ENCODE measurements at regions not wholly inside any gene's neighbourhood (a gene's known extent, or its start where the extent isn't known, plus 50 kb on each side); places are given as distances from the start of the nearest gene placed in this dataset.

- CTCF ChIA-PET, result interaction anchor here (1.1 to 1.6 kb wide), 2 partner anchors 112 to 262 kb away, joined by 3 to 5 read pairs; no protein-coding TSS in a partner anchor
- Mint-ChIP-seq H3K27ac (ENCODE audit: low read depth, unreplicated experiment) (no peak overlapping the region), H3K4me3 (ENCODE audit: unreplicated experiment) (no peak overlapping the region), H3K36me3 (ENCODE audit: insufficient read depth, unreplicated experiment) (no peaks in the 10 kb centered on the region), H3K4me1 (ENCODE audit: insufficient read depth, unreplicated experiment) (no peaks in the 10 kb centered on the region), H3K27me3 (ENCODE audit: insufficient read depth, unreplicated experiment) (no peaks in the 10 kb centered on the region), H3K9me3 (ENCODE audit: unreplicated experiment) (no peaks in the 10 kb centered on the region)
- intact Hi-C loops (cut with micrococcal nuclease), result no loop called here
- no peak for TF ChIP-seq CTCF (IDR thresholded peaks at IDR 0.05; ENCODE audit: unreplicated experiment)
- POLR2A ChIA-PET, result no interaction called here
- BruUV-seq (replicated peaks), result no TSS peak
- no peak for DNase-seq (ENCODE audit: unreplicated experiment)
Measured at GRCh38 chr2:196341277-196341841, 170.0 kb upstream of the STK17B start.

- H3K27me3 Mint-ChIP-seq (ENCODE audit: insufficient read depth, unreplicated experiment), result no peaks in the 10 kb centered on the region
- H3K36me3 Mint-ChIP-seq (ENCODE audit: insufficient read depth, unreplicated experiment), result no peaks in the 10 kb centered on the region
- no peak overlapping the region for H3K4me3 Mint-ChIP-seq (ENCODE audit: unreplicated experiment)
- no peak for TF ChIP-seq CTCF (IDR thresholded peaks at IDR 0.05; ENCODE audit: unreplicated experiment)
- POLR2A ChIA-PET, result no interaction called here
- intact Hi-C loops (cut with micrococcal nuclease), result no loop called here
- no peaks in the 10 kb centered on the region for H3K9me3 Mint-ChIP-seq (ENCODE audit: unreplicated experiment)
- BruUV-seq (replicated peaks), result no TSS peak
- H3K27ac Mint-ChIP-seq (ENCODE audit: low read depth, unreplicated experiment), result no peak overlapping the region
- H3K4me1 Mint-ChIP-seq (ENCODE audit: insufficient read depth, unreplicated experiment), result no peaks in the 10 kb centered on the region
- CTCF ChIA-PET, result interaction anchor here (0.6 to 1.2 kb wide), 4 partner anchors 82 to 713 kb away, joined by 3 to 4 read pairs (median 3); no protein-coding TSS in a partner anchor
- DNase-seq (ENCODE audit: unreplicated experiment), result no peak
Measured at GRCh38 chr2:196344397-196344796, 173.0 kb upstream of the STK17B start.

- Mint-ChIP-seq H3K4me3 (ENCODE audit: unreplicated experiment) (no peak overlapping the region), H3K27ac (ENCODE audit: low read depth, unreplicated experiment) (no peak overlapping the region), H3K4me1 (ENCODE audit: insufficient read depth, unreplicated experiment) (no peaks in the 10 kb centered on the region), H3K9me3 (ENCODE audit: unreplicated experiment) (no peaks in the 10 kb centered on the region), H3K36me3 (ENCODE audit: insufficient read depth, unreplicated experiment) (no peaks in the 10 kb centered on the region), H3K27me3 (ENCODE audit: insufficient read depth, unreplicated experiment) (no peaks in the 10 kb centered on the region)
- no TSS peak for BruUV-seq (replicated peaks)
- no peak for DNase-seq (ENCODE audit: unreplicated experiment)
- intact Hi-C loops (cut with micrococcal nuclease), result no loop called here
- POLR2A ChIA-PET, result no interaction called here
- no peak for TF ChIP-seq CTCF (IDR thresholded peaks at IDR 0.05; ENCODE audit: unreplicated experiment)
- CTCF ChIA-PET, result no interaction called here
Measured at GRCh38 chr2:196353717-196354116, 182.3 kb upstream of the STK17B start.

- ChIA-PET CTCF (interaction anchor here (0.5 kb wide), 1 partner anchor 1838 kb away, joined by 3 read pairs; no protein-coding TSS in a partner anchor), POLR2A (no interaction called here)
- Mint-ChIP-seq H3K9me3 (ENCODE audit: unreplicated experiment) (no peaks in the 10 kb centered on the region), H3K4me1 (ENCODE audit: insufficient read depth, unreplicated experiment) (no peaks in the 10 kb centered on the region), H3K4me3 (ENCODE audit: unreplicated experiment) (no peak overlapping the region), H3K36me3 (ENCODE audit: insufficient read depth, unreplicated experiment) (no peaks in the 10 kb centered on the region), H3K27me3 (ENCODE audit: insufficient read depth, unreplicated experiment) (no peaks in the 10 kb centered on the region), H3K27ac (ENCODE audit: low read depth, unreplicated experiment) (no peak overlapping the region)
- intact Hi-C loops (cut with micrococcal nuclease), result no loop called here
- no TSS peak for BruUV-seq (replicated peaks)
- no peak for DNase-seq (ENCODE audit: unreplicated experiment)
- TF ChIP-seq CTCF (IDR thresholded peaks at IDR 0.05; ENCODE audit: unreplicated experiment), result no peak
Measured at GRCh38 chr2:196354186-196354585, 182.8 kb upstream of the STK17B start.
